DOHH2 (cell line): ENCODE measurements at regions not wholly inside any gene's neighbourhood (a gene's known extent, or its start where the extent isn't known, plus 50 kb on each side); places are given as distances from the start of the nearest gene placed in this dataset.

ENCODE experiments used
- EZH2phosphoT487 ChIP-seq: fragments of 200-600 bp; sonication (generic); IDR thresholded peaks from 2 replicates; pipeline ENCODE4 v1.6.1; 2017; ENCODE audit warnings: borderline replicate concordance, mild to moderate bottlenecking, antibody characterized with exemption, low read length, moderate library complexity, mixed read lengths
- TF ChIP-seq, protein P1 (sequence below): fragments of 200-600 bp; sonication (generic); IDR thresholded peaks from one replicate; pipeline ENCODE4 v1.5.1; 2014; ENCODE audit warnings: antibody characterized with exemption, mild to moderate bottlenecking, low read depth, low read length; ENCODE audit not compliant: poor library complexity, severe bottlenecking

DNA sequence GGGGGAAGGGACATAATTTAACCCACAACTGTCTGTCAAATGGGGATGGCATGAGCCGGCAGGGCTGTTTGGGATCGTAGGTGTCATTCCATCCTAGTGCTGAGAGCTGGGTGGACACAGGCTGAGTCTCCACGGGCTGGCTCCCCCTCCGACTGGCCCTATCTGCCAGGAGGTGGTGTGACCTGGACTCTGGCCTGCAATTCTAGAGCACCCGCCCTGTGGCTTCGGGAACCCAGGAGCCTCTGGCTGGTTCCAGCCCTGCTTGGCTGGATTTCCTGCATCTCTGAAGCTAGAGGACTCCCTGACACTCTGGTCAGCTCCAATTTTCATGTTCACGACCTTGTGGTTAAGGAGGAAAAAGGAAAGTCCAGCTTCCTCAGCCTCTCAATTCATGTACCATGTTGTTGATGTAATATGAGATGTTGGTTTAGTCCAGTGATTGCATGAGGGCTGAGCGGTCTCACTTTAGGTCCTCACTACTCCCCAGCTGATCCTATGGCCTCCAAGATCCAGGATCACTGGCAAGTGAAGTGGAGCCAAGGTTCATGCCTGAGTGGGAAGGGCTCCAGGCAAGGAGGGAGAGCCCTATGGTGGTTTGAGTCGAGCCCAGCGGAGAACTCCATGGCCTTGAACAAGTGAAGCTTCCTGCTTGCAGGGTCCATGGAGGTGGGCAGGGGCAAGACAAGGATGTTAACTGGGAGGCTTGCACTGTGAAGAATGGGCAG is 169.1 kb downstream of the NDUFA10 start:
- TF ChIP-seq, protein P1, sequence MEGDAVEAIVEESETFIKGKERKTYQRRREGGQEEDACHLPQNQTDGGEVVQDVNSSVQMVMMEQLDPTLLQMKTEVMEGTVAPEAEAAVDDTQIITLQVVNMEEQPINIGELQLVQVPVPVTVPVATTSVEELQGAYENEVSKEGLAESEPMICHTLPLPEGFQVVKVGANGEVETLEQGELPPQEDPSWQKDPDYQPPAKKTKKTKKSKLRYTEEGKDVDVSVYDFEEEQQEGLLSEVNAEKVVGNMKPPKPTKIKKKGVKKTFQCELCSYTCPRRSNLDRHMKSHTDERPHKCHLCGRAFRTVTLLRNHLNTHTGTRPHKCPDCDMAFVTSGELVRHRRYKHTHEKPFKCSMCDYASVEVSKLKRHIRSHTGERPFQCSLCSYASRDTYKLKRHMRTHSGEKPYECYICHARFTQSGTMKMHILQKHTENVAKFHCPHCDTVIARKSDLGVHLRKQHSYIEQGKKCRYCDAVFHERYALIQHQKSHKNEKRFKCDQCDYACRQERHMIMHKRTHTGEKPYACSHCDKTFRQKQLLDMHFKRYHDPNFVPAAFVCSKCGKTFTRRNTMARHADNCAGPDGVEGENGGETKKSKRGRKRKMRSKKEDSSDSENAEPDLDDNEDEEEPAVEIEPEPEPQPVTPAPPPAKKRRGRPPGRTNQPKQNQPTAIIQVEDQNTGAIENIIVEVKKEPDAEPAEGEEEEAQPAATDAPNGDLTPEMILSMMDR, result no peak
- no peak for TF ChIP-seq EZH2phosphoT487
